ENCODE measurements at regions not wholly inside any gene's neighbourhood (a gene's known extent, or its start where the extent isn't known, plus 50 kb on each side); places are given as distances from the start of the nearest gene placed in this dataset.
"Not testable (repeated sequence)": the region's sequence is repeated elsewhere in the genome, so short reads cannot be mapped to it uniquely, and the experiment has no call there.

GRCh38 chr11:87574193-87574592 lies 536.5 kb downstream of the TMEM135 start:
- no peak for DNase-seq (ENCODE audit: extremely low read depth in 1 of 2, low read depth in 1 of 2)

GRCh38 chr11:87573708-87574107 lies 536.0 kb downstream of the TMEM135 start:
- no peak for DNase-seq (ENCODE audit: extremely low read depth in 1 of 2, low read depth in 1 of 2)

DNA sequence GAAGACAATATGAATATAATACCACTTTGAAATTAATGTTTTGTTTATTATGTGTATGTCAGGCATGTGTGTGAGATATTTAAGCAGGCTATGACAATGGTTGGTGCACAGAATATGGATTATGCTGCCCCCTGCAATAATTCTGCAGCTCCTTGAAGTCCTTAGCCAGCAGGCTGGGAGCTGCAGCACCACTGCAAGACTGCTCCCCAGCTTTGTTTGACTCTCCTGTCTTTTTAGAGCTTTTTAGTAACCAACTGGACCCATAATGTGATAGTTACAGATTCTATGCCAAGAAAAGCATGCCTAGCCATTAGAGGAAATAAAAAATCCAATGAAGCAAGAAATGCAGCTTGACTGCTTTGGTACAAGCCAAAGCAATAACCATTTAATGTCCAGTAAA lies 535.1 kb downstream of the TMEM135 start:
- DNase-seq (ENCODE audit: extremely low read depth in 1 of 2, low read depth in 1 of 2), result no peak

- no peak for DNase-seq (ENCODE audit: extremely low read depth in 1 of 2, low read depth in 1 of 2)
These were observed 522.6 kb downstream of the TMEM135 start for GRCh38 chr11:87560352-87560751.

GRCh38 chr11:87559852-87560251 lies 522.1 kb downstream of the TMEM135 start:
- not testable (repeated sequence) for DNase-seq (ENCODE audit: extremely low read depth in 1 of 2, low read depth in 1 of 2)

- no peak for DNase-seq (ENCODE audit: extremely low read depth in 1 of 2, low read depth in 1 of 2)
These were observed 517.4 kb downstream of the TMEM135 start for GRCh38 chr11:87555101-87555500.

- DNase-seq (ENCODE audit: extremely low read depth in 1 of 2, low read depth in 1 of 2), result no peak
These were observed 511.1 kb downstream of the TMEM135 start for GRCh38 chr11:87548797-87549196.

DNA sequence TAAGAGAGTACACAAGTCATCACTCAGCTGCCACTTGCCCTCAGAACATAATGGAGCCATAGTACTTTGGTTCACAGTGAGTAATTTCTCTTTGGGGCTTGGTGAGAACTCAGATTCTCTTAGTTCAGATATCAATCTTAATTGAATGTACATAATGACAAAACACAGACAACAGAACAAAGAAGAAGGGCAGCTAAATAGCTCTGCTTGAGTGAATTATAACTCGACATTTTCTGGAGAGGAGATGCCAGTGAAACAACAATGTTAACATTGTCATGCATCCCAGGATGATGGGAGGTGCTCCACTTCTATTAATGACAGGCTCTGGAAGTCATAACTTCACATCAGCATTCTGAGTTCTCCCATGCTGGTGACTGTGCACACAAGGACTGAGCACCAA lies 508.1 kb downstream of the TMEM135 start:
- no peak for DNase-seq (ENCODE audit: extremely low read depth in 1 of 2, low read depth in 1 of 2)

GRCh38 chr11:87539596-87539995 lies 501.9 kb downstream of the TMEM135 start:
- DNase-seq (ENCODE audit: extremely low read depth in 1 of 2, low read depth in 1 of 2), result no peak

GRCh38 chr11:87536565-87536964 lies 498.8 kb downstream of the TMEM135 start:
- no peak for DNase-seq (ENCODE audit: extremely low read depth in 1 of 2, low read depth in 1 of 2)

GRCh38 chr11:87536016-87536415 lies 498.3 kb downstream of the TMEM135 start:
- DNase-seq (ENCODE audit: extremely low read depth in 1 of 2, low read depth in 1 of 2), result no peak

DNA sequence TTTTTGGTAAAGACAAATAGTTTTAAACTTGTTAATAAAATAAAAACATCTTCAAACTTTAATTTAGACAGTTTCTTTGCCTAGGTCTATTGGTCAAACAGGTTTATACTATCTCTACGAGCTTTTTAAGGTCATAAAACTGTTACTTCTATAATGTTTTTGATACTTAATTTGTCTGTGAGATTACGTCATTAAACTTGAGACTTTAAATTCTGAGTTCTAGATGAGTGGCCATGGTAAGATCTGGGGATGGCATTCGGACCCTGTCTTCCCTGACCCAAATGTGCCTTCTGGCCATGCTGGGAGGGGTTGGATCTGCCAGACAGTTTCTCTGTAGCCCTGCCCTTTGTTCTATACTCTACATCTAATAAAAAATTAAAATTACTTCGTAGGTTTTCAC lies 497.8 kb downstream of the TMEM135 start:
- DNase-seq (ENCODE audit: extremely low read depth in 1 of 2, low read depth in 1 of 2), result no peak

DNA sequence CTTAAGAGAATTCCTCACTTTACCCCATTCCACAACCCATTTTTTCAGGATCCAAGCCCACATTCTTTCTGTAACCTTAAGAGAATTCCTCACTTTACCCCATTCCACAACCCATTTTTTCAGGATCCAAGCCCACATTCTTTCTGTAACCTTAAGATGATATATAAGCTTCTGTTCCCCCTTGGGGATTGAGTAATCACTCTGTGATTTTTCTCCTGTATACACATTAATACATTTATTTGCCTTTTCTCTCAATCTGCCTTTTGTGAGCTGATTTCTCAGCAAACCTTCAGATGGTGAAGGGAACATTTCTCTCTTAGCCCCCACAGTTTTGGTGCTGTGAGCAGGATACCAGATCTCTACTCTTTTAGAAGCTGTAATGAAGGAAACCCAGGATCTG lies 494.1 kb downstream of the TMEM135 start:
- DNase-seq (ENCODE audit: extremely low read depth in 1 of 2, low read depth in 1 of 2), result not testable (repeated sequence)

DNA sequence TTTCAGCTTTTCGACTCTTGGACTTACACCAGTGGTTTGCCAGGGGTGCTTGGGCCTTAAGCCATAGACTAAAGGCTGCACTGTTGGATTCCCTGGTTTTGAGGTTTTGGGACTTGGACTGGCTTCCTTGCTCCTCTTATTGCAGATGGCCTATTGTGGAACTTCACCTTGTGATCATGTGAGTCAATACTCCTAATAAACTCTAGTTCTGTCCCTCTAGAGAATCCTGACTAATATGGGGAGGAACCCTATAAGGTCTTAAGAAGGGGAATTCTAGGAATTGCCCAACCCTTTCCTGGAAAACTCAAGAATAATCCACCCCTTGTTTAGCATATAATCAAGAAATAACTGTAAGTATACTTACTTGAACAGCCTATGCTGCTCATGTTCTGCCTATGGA lies 491.8 kb downstream of the TMEM135 start:
- no peak for DNase-seq (ENCODE audit: extremely low read depth in 1 of 2, low read depth in 1 of 2)

- no peak for DNase-seq (ENCODE audit: extremely low read depth in 1 of 2, low read depth in 1 of 2)
These were observed 491.0 kb downstream of the TMEM135 start for GRCh38 chr11:87528752-87529151.

- no peak for DNase-seq (ENCODE audit: extremely low read depth in 1 of 2, low read depth in 1 of 2)
These were observed 485.5 kb downstream of the TMEM135 start for GRCh38 chr11:87523276-87523675.

DNA sequence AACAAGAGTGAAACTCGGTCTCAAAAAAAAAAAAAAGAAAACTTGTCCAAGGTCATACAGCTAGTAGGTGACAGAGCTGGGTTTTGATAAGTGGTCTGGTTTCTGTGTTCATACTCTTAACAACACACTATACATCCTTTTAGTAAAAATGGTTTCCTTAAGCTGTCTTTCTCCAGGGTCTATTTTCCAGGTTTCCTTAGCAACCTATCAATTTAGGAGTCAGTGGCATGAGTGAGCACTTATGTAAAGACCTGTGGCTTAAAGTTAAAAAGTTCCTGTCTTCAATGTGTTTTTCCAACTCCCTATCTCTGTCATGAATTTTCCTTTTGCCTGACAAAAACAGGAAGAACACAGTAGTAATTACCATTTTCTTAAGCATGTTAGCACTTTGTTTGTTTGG lies 480.5 kb downstream of the TMEM135 start:
- no peak for DNase-seq (ENCODE audit: extremely low read depth in 1 of 2, low read depth in 1 of 2)

- no peak for DNase-seq (ENCODE audit: extremely low read depth in 1 of 2, low read depth in 1 of 2)
These were observed 479.6 kb downstream of the TMEM135 start for GRCh38 chr11:87517351-87517750.

GRCh38 chr11:87507722-87508121 lies 470.0 kb downstream of the TMEM135 start:
- DNase-seq (ENCODE audit: extremely low read depth in 1 of 2, low read depth in 1 of 2), result not testable (repeated sequence)

DNA sequence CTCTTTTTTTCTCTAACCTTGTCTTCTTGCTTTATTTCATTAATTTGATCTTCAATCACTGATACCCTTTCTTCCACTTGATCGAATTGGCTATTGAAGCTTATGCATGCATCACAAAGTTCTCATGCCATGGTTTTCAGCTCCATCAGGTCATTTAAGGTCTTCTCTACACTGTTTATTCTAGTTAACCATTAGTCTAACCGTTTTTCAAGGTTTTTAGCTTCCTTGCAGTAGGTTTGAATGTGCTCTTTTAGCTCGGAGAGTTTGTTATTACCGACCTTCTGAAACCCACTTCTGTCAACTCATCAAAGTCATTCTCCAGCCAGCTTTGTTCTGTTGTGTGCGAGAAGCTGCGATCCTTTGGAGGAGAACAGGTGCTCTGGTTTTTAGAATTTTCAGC lies 469.2 kb downstream of the TMEM135 start:
- DNase-seq (ENCODE audit: extremely low read depth in 1 of 2, low read depth in 1 of 2), result not testable (repeated sequence)

GRCh38 chr11:87501388-87501787 lies 463.7 kb downstream of the TMEM135 start:
- DNase-seq (ENCODE audit: extremely low read depth in 1 of 2, low read depth in 1 of 2), result no peak

DNA sequence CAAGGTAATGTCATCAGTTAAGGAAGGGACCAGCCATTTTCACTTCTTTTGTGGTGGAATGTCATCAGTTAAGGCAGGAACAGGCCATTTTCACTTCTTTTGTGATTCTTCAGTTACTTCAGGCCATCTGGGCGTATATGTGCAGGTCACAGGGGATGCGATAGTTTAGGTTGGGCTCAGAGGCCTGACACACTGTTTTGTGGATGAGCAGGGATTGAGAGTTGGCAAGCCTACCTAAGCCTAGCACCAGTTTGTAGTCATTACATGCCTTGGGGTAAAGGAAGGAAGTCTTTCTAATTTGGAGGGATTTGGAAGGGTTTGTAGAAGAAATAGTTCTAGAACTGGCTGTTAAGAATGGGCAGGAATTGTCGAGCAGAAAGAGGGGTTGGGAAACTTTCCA lies 457.2 kb downstream of the TMEM135 start:
- not testable (repeated sequence) for DNase-seq (ENCODE audit: extremely low read depth in 1 of 2, low read depth in 1 of 2)

- not testable (repeated sequence) for DNase-seq (ENCODE audit: extremely low read depth in 1 of 2, low read depth in 1 of 2)
These were observed 456.3 kb downstream of the TMEM135 start for GRCh38 chr11:87494026-87494425.

DNA sequence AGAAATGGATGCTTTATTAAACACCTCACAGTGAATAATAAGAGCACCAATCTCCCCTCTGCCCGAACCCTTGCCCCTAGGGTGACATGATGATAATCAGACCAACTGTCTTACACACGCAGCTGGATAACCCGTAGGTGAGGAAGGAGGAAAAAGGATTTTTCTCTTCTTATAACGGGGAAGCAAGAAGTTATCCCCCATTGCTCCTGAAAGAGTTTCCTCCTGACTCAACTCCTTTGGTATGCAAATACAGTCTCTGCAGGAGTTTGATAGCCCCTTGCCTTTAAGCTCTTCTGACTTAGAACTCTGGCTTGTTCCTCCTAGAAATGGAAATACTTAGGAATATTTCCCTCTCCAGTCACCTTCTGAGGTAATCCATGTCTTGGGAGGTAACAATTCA lies 455.8 kb downstream of the TMEM135 start:
- DNase-seq (ENCODE audit: extremely low read depth in 1 of 2, low read depth in 1 of 2), result no peak

Measured in stimulated activated CD8-positive, alpha-beta memory T cell treated with anti-CD3 and anti-CD28 coated beads, Interleukin-7, amount 100 ng/mL, for 48 hours (primary cell).